Activated CD4-positive, CD25-positive, alpha-beta regulatory T cell (primary cell): ENCODE measurements at regions not wholly inside any gene's neighbourhood (a gene's known extent, or its start where the extent isn't known, plus 50 kb on each side); places are given as distances from the start of the nearest gene placed in this dataset.
"Not testable (repeated sequence)": the region's sequence is repeated elsewhere in the genome, so short reads cannot be mapped to it uniquely, and the experiment has no call there.

Experiments
- DNase-seq, 4 experiments: peaks; one replicate each; lab custom pipeline; 2025; lab: John Stamatoyannopoulos, UW

DNA sequence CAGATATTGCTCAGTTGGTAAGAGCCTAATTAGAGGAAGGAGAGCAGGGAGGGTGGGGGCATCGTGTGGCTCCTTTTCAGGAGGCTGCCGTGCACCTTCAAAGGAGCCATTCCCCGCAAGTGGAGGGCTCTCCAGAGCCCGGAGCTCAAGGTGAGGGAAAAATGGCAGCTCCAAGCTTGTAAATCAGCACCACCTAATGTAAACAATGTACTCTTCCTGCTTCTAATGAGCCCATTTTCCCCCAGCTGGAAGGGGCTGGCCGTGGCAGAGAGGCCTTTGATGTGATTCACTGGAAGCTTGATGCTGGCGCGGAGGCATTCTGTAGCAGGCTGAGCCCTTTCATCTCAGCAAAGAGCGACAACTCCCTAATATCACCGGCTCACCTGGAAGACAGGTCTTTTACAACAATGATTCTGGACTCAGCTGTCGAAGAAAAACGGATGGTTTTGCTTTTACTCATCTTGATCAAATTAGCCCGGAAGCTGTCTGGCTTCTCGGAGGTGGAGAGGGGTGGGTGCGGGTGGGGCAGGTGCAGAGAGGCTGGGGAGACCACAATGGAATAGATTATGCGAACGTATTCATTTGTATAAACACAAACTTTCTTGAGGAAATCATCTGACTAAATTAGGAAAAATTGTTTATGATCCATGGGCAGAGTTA, 112.5 kb downstream of the RRAGC start:
- no peak for DNase-seq

DNA sequence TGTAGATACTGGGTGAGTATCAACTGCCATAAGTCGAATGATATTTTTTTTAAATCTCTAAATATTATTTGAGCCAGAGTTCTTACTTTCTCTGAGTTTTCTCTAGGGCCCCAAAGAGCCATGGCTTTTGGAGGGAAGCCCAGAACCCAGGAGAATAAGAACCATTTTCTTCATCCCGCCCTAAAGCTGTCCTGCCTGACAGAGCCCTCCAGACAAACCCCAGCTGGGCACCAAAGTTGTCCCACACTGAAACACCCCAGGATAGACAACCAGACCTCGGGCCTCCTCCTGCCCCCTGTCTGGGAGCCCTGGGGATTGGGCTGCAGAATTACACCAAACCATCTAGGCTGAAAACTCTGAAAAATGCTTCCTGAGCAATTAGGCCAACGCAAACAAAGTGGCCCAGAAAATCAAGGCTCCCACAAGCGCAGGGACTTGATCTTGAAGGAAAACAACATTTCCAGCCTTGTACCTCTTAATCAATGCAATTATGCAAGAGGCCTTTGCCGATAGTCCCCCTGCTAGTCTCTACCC, 113.1 kb downstream of the RRAGC start:
- no peak for DNase-seq

DNA sequence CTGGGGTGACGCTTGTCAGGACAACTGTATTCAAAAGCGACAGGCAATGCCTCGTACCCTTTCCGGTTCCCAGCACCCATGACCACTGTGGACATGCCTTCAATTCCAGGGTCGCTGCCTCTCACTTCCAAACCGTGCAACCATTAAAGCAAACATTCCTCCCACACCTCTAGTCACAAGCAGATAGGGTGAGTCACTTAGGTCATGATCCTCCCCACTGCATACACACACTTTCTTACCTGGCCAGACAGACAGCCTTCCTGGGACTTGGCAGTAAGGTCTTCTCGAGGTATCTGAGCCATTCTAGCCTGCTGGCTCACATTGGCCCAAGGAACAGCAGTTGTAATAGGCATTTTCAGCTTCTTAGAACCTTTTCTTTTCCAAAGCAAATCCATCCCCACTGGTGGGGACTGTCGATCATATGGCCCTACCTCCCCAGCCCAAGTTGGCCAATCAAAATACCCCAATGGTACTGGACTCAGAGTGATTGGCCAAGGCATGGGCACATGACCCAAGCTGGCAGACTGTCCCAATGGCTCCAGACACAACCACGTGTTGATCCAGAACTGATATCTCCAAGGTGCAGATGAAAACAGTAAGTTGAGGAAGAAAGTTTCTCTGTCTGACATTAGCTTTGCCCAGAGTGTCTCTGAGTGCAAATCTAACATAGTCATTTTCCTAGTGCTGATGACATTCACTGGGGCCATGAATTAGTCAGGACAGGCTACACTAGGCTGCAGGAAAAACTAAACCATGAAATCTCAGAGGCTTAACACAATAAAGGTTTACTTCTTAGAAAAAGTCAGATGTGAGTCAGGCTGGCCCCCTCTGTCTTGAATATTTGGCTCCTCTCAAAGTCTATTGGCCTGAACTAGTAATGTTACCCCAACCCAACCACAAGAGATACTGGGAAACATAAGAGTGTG, 113.8 kb downstream of the RRAGC start:
- no peak for DNase-seq

DNA sequence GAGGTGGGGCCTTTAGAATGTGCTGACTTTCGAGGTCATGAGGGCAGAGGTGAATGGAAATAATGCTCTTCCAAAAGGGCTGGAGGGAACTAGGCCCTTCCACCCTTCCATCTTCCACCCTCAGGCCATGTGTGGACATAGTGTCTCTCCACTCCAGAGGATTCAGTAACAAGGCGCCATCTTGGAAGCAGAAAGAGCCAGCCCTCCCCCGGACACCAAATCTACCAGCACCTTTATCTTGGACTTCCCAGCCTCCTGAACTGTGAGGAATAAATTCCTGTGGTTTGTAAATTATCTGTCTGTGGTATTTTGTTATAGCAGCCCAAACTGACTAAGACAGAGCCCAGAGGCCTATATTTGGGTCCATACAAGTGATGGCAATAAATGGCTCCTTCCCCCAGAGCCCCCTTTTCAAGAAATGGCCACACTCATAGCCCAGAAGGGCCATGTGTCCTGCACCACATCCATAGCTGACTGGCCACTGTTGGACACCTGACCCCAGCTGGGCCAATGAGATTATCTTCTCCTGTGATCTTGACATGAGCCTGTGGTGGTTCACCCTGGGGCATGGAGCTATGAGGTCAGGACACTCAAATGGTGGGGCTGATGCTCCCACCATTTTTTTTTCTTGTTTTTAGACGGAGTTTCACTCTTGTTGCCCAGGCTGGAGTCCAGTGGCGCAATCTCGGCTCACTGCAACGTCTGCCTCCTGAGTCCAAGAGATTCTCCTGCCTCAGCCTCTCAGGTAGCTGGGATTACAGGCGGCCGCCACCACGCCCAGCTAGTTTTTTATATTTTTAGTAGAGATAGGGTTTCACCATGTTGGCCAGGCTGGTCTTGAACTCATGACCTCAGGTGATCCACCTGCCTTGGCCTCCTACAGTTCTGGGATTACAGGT, 114.9 kb downstream of the RRAGC start:
- no peak for DNase-seq

DNA sequence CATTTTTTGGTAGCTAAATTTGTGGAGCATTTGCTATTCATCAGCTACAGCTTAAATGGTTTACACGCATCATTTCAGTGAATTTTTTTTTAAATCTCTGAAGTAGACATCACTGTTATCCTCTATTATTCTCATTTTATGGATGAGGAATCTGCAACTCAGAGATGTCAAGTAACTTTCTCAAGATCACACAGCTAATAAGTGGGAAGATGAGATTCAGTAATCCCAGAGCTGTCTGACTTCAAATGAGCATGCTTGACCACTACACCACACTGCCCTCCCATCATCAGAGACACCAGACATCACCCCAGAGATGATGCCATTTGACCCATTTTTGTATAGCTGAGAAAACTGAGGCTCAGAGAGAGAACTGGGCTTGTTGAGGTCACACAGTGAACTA, 116.4 kb downstream of the RRAGC start:
- DNase-seq = no peak

DNA sequence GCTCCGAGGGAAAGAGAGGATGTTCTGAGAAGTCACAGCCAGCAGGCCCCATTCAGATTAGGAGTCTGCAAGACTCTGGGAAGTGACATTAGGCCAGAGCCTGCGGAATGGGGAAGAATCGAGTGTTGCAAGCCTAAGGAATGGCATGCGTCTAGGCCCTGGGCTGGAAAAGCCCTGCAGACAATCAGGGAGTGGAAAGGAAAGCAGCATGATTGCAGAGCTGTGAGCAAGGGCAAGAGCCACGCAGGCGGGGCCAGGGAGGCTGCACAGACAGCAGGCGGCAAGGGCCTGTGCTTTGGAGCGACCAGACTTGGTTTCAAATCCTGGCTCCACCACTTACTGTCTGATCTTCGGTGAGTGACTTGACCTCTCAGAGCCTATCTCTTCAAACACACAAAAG, 118.2 kb downstream of the RRAGC start:
- no peak for DNase-seq

DNA sequence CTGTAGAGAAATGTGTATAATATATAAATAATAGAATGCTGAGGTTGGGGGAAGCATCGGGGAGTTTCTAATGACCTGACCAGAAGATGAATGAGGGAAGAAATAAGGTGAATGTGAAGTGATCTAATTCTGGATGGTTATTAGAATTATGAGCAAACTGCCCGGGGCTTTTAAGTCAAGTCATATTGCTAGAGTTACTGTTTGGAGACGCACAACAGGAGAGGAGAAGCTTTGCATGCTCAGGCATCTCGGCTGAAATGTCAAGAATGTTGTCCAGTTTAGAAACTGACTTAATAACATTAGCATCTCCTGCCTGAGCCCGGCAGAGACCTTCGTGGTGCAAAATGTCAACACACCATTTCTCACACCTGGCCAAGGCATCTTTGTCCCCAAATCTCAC, 119.1 kb downstream of the RRAGC start:
- no peak for DNase-seq

DNA sequence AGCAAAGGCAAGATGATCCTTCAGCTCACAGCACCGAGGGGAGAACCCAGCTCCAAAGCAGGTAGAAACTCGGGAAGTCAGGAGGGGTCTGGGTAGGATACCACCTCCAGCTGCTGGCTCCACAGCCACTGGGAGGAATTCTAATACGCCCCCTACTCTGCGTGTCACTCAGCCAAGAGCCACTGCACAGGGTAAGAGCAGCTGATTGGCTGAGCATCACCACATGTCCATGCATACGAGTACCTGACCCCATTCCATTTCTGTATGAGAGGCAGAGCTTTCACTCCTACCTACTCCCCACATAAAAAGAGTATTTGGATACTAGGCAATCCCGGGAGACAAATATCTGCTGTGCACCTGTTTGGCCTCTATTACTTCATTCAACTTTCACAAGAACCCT, 121.4 kb downstream of the RRAGC start:
- no peak for DNase-seq

DNA sequence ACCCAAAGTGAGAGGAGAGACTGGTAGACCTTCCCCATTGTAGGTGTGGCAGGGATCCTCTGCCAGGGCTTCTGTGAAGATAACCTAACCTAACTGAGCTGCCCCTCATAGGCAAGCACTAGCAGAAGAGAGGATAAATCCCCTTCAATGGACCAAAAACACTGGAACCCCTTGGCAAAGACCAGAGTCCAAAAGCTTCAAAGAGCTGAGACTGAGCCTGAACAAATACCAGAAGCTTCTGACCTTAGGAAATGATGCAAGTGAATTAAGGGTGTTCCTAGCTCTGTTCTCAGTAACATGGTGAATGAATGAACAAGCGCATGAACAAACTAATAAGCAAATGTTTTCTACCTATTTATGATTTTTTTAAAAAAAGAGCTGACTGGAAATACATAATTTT, 123.2 kb downstream of the RRAGC start:
- no peak for DNase-seq

DNA sequence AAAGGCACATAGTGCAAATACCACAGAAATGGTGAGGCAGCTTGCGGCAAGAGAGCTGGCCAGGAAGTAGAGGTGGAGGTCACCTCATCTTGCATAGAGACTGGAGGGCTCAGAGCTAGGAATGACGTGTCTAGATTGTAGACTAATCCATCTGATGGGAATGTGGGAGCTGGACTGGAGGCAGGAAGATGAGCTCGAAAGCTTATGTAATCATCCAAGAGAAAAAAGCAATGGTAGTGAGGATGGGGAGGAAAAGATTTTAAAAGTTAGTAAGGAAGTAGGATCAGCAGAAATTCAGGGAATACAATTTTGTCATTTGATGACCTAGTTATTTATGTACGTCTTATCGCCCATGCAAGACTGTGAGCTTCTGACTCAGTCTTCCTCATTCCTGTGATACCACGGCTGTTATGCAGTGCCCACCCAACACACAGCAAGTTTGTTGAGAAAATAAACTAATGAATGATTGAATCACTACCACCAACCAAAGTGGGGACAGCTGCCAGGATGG, 123.9 kb downstream of the RRAGC start:
- DNase-seq = no peak

DNA sequence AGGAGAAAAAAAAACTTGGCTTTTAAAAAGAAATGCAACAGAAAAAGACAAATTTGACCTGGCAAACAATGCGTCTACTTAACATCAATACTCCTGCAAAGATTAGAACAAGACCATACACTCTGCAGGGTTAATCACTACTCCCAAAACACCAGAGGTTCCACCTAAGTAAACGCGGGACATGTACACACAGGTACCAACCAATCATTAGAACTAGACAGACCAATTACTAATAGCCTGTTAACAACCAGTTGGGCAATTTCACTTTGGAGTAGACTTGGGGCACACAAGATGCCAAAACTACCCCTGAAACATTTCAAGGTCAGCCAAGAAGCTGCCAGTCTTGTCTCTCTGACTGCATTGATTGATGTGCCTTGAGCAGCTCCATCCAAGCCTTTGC, 125.8 kb downstream of the RRAGC start:
- DNase-seq = no peak

DNA sequence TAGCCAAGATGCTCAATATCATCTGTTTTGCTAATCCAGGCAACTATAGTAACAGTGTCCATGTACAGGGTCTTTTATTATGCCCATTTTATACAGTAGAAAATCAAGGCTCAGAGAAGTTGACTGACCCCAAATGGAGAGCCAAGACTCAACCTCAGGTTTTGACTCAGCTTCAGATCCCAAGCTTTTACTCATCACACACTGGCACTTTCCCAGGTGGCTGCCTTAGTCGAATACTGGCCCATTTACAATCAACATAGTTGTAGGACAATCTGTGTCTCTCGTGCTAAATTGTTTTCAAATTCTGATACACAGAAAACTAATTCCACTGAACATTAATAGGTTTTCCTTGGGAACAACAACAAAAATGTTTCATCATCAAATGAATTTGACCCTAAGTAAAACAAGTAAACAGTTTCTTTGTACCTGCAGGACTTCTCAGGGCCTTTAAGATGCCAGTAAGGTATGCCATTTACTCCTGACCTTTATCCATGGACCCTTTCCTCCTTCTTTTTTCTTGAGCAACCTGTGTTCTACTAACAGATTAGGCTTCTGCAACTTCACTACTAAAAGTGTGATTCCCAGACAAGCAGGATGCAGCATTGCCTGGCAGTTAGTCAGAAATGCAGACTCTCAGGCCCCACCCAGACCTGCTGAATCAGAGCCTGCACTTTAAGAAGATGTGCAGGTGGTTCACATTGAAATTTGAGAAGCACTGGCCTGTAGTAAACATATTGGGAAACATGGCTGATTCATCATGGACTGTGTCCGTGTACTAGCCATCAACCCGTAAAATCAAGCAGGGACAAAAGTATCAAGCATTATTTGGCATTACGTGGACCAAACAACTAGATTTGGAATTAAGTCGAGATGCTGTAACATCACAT, 128.8 kb downstream of the RRAGC start:
- no peak for DNase-seq

DNA sequence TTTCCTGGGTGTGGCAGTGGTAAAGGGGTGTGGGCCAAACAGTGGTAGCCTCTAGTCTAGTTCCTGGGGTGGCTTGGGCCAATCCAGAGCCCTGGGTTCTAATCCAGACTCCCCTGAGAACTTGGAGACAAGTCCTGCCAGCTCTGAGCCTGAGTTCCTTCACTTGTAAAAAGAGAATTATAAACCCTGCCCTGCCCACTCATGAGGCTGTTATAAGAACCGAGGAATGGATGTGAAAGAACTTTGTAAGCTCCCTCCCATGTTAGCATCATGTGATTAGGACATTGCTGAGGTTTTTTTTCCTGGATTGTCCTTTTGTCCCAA, 131.0 kb downstream of the RRAGC start:
- DNase-seq = no peak

DNA sequence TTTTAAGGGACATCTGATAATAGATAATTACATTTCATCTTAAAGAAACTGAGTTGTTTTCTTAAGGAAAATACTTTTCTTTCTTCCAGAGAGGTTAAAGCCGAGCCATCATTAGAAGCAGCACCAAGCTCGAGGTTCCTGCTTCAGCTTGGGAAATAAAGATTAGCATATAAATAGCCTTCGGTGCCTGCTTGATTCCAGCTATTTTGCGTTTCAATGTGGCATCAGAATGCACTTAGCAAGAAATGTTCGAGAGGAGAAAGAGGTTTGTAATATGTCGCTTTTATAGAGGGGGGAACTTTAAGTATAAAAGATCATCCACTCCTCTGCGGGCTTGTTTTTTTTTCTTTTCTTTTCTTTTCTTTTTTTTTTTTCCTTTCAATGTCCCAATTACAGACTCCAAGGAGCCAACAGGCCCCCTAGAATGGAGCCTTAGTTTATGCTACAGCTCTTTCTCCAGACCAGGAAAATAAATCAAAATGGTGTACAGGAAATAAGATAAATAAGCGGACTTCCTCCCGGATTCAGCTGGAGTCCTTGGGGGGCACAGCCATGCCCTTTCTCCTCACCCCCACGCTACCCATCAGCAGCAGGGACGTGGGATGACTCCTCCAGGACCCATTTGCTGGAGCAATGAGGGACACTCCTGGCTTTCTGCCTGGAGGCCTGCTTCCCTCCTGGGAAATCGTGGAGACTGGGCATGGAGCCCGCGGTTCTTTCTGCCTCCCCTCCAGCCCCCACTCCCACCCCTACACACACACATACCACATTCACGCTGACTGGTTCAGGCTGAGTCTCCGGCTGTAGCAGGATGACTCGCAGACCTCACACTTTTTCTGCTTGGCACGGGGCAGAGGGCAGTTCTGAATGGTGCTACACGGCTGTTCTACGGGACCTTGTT, 131.6 kb downstream of the RRAGC start:
- DNase-seq = no peak

DNA sequence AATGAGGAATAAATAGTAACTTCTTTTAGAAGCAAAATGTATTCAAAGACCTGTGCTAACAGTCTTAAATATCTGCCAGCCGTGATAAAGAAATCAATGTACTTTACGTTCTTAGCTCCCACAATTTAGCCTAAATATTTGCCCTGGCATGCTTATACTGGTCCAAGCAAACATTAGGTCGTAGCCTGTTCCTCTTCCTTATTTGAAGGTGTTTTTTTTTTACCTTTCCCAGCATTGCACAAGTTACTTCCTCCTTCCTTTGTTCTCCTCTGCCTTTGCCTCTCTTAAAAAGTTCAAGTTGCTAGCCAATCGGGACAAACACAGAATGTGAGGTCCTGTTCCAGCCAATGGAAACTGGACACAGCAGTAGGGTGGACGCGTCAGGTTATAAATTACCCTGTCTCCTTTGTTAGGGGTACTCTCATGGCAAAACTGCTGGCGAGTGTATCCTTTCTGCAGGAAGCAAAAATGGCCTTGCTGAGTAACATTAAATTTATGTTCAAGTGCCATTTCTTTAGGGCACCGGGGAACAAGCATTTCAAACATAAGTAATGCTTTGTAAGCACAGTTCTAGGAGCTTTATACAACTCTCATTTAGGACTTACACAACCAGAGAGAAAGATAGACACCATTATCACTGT, 134.1 kb downstream of the RRAGC start:
- DNase-seq = not testable (repeated sequence)

DNA sequence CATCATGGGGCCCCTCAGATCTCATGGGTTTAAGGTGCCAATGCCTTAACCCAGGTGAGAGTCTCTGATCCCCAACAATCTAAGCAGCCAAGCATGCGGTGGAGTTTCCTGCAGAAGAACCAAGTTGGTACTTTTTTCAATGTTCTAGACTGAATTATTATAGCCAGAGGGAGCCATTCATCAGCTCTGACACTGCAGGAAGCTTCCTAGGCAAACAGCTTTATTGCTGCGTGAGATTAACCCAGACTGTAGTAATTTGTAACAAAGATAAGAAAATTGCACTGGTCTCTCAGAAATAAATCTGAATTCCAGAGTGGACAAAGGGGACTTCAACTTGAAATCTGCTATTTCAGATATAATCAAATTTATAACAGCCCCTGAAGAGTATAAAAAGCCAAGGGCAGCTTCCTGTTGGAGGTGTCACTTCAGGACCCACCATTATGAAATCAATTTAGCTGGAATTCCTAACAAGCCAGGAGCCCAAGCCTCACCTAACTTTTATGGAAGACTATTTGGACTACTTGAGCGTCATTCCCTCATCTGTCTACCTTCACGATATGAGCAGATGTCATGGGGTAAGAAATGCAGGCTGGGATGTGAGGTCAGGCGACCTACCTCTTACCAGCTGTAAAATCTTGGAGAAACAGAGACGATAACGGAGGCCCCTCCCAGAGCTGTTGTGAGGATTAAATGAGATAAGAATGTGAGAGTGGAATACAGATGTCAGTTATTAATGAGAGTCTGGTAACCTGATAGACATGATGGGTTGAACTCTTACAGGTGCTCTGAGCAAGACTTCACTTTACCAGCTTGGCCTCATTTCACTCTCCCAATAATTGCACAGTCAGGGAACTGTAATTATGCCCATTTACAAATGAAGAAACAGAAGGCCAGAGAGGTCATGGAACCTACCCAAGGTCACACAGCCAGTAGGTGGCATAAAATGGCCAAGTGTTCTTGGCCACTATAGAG, 135.1 kb downstream of the RRAGC start:
- DNase-seq = no peak

DNA sequence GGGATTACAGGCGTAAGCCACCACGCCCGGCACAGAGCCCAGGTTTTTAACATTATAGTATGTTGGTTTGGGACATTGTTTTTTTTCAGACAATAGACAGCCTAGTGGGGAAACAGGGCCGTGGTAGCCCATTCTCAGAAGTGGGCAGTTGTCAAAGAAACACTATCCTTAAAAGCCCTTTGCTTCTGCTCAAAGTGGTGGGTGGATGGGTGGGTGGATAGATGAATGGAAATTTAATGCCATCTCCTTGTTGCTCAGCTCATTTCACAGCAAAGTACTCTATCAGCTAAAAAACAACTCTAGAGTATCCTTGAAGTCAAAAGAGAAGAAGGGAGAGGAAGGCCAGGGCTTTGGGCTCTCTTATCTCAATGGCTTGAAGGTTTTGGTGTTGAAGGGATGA, 137.8 kb downstream of the RRAGC start:
- no peak for DNase-seq

DNA sequence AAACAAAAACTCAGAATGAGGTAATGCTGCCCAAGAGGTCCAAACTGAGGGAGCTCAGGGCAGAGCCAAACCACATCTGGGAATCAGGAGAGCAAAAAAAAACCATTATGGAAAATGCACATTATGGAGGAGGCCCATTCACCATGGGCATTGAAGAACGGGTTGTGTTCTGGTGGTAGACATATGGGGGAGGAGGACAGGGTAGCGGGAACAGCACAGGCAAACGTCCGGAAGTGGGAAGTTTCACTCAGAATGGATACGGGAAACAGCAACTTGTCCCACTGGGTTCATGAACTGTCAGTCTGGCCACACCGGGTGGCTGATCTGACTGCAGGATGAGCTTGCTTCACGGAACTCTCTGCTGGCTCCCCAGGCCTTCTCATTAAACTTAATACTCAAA, 139.7 kb downstream of the RRAGC start:
- no peak for DNase-seq
